Transverse colon (tissue), 4 donors: ENCODE measurements at regions not wholly inside any gene's neighbourhood (a gene's known extent, or its start where the extent isn't known, plus 50 kb on each side); places are given as distances from the start of the nearest gene placed in this dataset.

Source experiments
- CTCF ChIP-seq, 5 experiments: fragments of 200-600 bp in 3 of 5; fragments of 450-650 bp in 2 of 5; sonication (generic) in 3 of 5; IDR thresholded peaks; 1 replicate in 2 of 5; 2 replicates in 3 of 5; pipeline ENCODE4 v1.5.1; 2016 to 2017; ENCODE audit warnings: antibody characterized with exemption in 5 of 5, inconsistent platforms in 3 of 5, mild to moderate bottlenecking in 2 of 5, moderate library complexity in 1 of 5
- EP300 ChIP-seq: sonication (generic); formaldehyde crosslinking; IDR thresholded peaks from one replicate; pipeline ENCODE4 v1.6.1; 2017; ENCODE audit warnings: antibody characterized with exemption, low read depth
- POLR2A ChIP-seq: fragments of 450-650 bp; IDR thresholded peaks from one replicate; pipeline ENCODE4 v1.6.1; 2016; ENCODE audit warnings: antibody characterized with exemption, mild to moderate bottlenecking, moderate library complexity
- POLR2AphosphoS5 ChIP-seq, 3 donors: sonication (generic); formaldehyde crosslinking; IDR thresholded peaks; one replicate each; pipeline ENCODE4 v1.6.1; 2016; ENCODE audit warnings: antibody characterized with exemption in 3 of 3

DNA sequence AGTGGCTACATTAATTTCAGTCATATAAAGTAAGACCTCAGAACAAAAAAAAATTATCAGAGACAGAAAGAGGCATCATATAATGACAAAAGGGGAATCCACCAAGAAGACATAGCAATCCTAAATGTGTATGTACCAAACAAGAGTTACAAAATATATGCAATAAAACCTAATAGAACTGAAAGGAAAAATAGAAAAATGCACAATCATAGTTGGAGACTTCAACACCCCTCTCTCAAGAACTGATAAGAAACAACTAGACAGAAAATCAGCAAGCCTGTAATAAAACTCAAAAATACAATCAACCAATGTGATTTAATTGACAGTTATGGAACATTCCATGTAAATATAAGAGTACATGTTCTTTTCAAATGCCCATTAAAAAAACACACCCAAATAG lies 61.3 kb upstream of the C16orf82 start:
- TF ChIP-seq CTCF (IDR thresholded peaks at IDR 0.05) (no peak), EP300 (no peak), POLR2AphosphoS5 (IDR thresholded peaks at IDR 0.05) (no peak), POLR2A (no peak)
